GM20000 (cell line): ENCODE measurements at regions not wholly inside any gene's neighbourhood (a gene's known extent, or its start where the extent isn't known, plus 50 kb on each side); places are given as distances from the start of the nearest gene placed in this dataset.

Source experiments
- DNase-seq: peaks from one replicate; pipeline ENCODE4 v3.0.0; 2012; ENCODE audit warnings: low spot score
- TF ChIP-seq, protein P1 (sequence below): IDR thresholded peaks from 2 replicates; pipeline ENCODE4 v1.5.1; 2012; ENCODE audit warnings: mild to moderate bottlenecking, control low read depth; ENCODE audit errors: extremely low read depth, missing control alignments

DNA sequence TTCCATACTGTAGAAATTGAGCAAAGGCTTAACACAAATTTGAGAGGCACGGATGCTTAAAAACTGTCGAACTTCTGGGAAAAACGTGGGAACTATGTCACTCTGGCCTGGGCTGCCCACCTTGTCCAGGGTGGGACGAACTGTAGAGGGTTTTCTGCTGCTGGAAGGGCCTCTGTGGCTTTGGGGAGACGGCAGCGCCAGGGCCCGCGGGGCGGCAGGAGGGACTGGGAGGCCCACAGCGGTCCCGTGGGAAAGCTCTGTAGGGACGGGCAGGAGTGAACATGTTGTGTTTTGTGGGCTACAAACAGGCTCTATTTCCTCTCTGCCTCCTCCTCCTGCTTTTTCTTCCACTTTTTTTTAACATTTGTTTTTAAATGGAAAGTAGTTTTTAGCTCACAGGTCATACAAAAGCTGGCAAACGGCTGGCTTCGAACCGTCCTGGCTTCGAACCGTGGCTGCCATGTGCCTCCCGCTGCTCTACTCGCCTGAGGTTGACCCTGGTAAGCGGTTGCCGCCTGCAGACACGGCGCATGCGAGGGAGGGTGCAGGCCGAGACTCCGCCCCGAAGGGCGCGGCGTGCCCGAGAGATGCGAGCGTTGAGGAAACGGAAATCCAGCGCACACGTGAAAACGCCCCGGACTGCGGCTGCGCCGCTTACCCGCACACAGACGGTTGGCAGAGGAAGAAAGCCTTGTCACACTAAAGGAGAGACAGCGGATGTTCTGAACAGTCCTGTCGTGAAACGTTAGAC, 382.3 kb upstream of the ZFP42 start:
- TF ChIP-seq, protein P1, sequence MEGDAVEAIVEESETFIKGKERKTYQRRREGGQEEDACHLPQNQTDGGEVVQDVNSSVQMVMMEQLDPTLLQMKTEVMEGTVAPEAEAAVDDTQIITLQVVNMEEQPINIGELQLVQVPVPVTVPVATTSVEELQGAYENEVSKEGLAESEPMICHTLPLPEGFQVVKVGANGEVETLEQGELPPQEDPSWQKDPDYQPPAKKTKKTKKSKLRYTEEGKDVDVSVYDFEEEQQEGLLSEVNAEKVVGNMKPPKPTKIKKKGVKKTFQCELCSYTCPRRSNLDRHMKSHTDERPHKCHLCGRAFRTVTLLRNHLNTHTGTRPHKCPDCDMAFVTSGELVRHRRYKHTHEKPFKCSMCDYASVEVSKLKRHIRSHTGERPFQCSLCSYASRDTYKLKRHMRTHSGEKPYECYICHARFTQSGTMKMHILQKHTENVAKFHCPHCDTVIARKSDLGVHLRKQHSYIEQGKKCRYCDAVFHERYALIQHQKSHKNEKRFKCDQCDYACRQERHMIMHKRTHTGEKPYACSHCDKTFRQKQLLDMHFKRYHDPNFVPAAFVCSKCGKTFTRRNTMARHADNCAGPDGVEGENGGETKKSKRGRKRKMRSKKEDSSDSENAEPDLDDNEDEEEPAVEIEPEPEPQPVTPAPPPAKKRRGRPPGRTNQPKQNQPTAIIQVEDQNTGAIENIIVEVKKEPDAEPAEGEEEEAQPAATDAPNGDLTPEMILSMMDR = no peak
- DNase-seq = no peak

DNA sequence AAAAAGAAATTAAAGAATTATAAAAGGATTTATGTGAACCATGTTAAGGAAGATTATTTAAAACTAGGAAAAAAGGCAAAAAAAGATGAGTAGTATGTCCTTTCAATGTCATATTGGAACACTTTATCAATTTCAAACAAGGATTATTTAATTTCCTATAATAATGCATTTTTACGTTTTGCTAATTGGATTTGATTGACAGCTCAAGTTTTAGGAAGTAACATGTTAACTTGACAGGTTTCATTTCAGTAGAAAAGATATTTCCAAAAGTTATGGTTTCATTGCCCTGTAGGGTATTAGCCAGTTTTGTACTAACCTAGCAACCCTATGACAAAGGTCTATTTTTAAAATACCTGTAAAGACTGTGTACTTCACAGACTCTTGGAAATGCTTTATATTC, 379.6 kb upstream of the ZFP42 start:
- no peak for DNase-seq
- TF ChIP-seq, protein P1 = no peak

DNA sequence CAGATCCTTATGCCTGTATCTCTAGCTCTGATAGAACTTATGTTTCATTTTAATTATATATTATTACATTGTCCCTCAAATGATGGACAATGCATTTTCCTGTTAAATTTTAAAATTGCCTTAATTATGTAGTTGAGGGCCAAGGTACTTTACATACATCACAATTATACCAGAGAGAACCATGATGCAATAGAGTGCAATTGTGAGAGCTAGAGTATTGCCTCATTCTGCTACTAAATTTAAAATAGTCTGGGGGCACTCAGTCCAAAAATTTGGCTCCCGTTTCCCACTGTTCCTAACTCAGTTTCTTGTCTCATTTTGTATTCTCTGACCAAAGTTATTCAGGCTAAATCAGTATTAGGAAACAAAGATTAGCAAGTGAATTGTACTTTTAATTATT, 378.5 kb upstream of the ZFP42 start:
- DNase-seq = no peak
- TF ChIP-seq, protein P1 = no peak

DNA sequence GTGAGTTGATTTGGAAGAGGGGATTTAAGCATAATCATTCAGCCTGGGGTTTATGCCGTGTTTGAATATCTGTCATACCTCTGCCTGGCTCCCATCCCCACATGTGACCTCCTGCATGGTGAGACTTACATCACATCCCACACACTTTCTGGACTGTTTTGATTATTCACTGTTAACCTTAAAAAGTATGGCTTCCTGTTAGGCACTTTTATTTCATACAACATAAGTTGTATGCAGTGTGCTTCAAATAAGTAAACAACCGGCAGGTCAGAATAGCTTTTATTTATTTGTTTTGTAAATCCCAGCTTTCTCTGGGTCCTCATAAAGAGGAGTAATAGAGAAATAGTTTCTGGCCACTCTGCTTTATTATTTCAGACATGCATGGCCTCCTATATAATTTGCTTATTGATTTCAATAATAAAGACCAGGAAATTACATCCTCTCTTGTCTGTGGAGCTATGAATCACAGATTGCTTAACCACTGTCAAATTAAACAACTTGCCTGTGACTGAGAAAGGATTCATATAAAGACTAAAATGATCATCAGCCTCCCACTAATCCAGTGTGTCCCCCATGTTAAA, 376.8 kb upstream of the ZFP42 start:
- DNase-seq = no peak
- TF ChIP-seq, protein P1 = no peak

GRCh38 chr4:187619319-187619718, 376.3 kb upstream of the ZFP42 start:
- TF ChIP-seq, protein P1 = no peak
- no peak for DNase-seq

GRCh38 chr4:187632260-187632995, 363.1 kb upstream of the ZFP42 start:
- TF ChIP-seq, protein P1 = no peak
- no peak for DNase-seq

GRCh38 chr4:187633245-187633644, 362.3 kb upstream of the ZFP42 start:
- no peak for DNase-seq
- TF ChIP-seq, protein P1 = no peak
